ENCODE measurements at regions not wholly inside any gene's neighbourhood (a gene's known extent, or its start where the extent isn't known, plus 50 kb on each side); places are given as distances from the start of the nearest gene placed in this dataset.

GRCh38 chr2:129642526-129643043, 336.9 kb upstream of the RAB6C start:
- DNase-seq (ENCODE audit: low spot score) = no peak

GRCh38 chr2:129645335-129645734, 334.1 kb upstream of the RAB6C start:
- DNase-seq (ENCODE audit: low spot score) = no peak

- no peak for DNase-seq (ENCODE audit: low spot score)
These were observed 333.4 kb upstream of the RAB6C start for GRCh38 chr2:129646107-129646506.

GRCh38 chr2:129653246-129653645, 326.2 kb upstream of the RAB6C start:
- no peak for DNase-seq (ENCODE audit: low spot score)

GRCh38 chr2:129654331-129654730, 325.1 kb upstream of the RAB6C start:
- DNase-seq (ENCODE audit: low spot score) = no peak

GRCh38 chr2:129656081-129656598, 323.3 kb upstream of the RAB6C start:
- DNase-seq (ENCODE audit: low spot score) = no peak

GRCh38 chr2:129658430-129658829, 321.0 kb upstream of the RAB6C start:
- DNase-seq (ENCODE audit: low spot score) = no peak

- DNase-seq (ENCODE audit: low spot score) = no peak
These were observed 317.5 kb upstream of the RAB6C start for GRCh38 chr2:129661935-129662334.

GRCh38 chr2:129667577-129667976, 311.9 kb upstream of the RAB6C start:
- no peak for DNase-seq (ENCODE audit: low spot score)

- no peak for DNase-seq (ENCODE audit: low spot score)
These were observed 306.9 kb upstream of the RAB6C start for GRCh38 chr2:129672521-129672920.

GRCh38 chr2:129673234-129673633, 306.2 kb upstream of the RAB6C start:
- no peak for DNase-seq (ENCODE audit: low spot score)

GRCh38 chr2:129673847-129674711, 305.4 kb upstream of the RAB6C start:
- DNase-seq (ENCODE audit: low spot score) = peak; percentile 29

- no peak for DNase-seq (ENCODE audit: low spot score)
These were observed 300.7 kb upstream of the RAB6C start for GRCh38 chr2:129678751-129679150.

GRCh38 chr2:129681788-129682187, 297.7 kb upstream of the RAB6C start:
- no peak for DNase-seq (ENCODE audit: low spot score)

- DNase-seq (ENCODE audit: low spot score) = no peak
These were observed 289.6 kb upstream of the RAB6C start for GRCh38 chr2:129689653-129690448.

- no peak for DNase-seq (ENCODE audit: low spot score)
These were observed 284.0 kb upstream of the RAB6C start for GRCh38 chr2:129695496-129695895.

GRCh38 chr2:129698593-129698992, 280.9 kb upstream of the RAB6C start:
- DNase-seq (ENCODE audit: low spot score) = no peak

GRCh38 chr2:129699781-129700573, 279.5 kb upstream of the RAB6C start:
- DNase-seq (ENCODE audit: low spot score) = no peak

- DNase-seq (ENCODE audit: low spot score) = no peak
These were observed 276.9 kb upstream of the RAB6C start for GRCh38 chr2:129702416-129703176.

- DNase-seq (ENCODE audit: low spot score) = no peak
These were observed 274.4 kb upstream of the RAB6C start for GRCh38 chr2:129705085-129705484.

- no peak for DNase-seq (ENCODE audit: low spot score)
These were observed 271.7 kb upstream of the RAB6C start for GRCh38 chr2:129707800-129708199.

Measured in putamen (tissue), 1 donor.